ENCODE measurements at regions not wholly inside any gene's neighbourhood (a gene's known extent, or its start where the extent isn't known, plus 50 kb on each side); places are given as distances from the start of the nearest gene placed in this dataset.

DNA sequence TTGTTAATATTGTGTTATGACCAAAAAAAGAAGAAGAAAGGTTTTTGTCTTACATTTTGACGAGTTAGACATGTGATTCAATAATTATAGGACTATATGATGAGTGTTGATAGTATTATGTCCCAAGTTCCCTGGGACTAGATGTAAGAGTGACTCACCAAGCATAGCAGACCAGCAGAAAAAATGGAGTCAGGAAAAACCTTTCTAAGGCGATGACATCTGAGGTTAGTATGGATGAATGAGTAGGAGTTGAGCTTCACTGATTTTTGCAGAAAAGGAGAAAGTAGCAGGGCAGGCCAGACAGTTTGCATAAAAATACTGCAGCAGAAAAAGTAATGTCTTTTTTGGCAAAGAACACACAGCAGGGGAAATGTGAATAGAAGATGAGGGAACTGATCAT is 1041.3 kb upstream of the ADGRL4 start:
- TF ChIP-seq, protein P1, sequence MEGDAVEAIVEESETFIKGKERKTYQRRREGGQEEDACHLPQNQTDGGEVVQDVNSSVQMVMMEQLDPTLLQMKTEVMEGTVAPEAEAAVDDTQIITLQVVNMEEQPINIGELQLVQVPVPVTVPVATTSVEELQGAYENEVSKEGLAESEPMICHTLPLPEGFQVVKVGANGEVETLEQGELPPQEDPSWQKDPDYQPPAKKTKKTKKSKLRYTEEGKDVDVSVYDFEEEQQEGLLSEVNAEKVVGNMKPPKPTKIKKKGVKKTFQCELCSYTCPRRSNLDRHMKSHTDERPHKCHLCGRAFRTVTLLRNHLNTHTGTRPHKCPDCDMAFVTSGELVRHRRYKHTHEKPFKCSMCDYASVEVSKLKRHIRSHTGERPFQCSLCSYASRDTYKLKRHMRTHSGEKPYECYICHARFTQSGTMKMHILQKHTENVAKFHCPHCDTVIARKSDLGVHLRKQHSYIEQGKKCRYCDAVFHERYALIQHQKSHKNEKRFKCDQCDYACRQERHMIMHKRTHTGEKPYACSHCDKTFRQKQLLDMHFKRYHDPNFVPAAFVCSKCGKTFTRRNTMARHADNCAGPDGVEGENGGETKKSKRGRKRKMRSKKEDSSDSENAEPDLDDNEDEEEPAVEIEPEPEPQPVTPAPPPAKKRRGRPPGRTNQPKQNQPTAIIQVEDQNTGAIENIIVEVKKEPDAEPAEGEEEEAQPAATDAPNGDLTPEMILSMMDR (IDR thresholded peaks at IDR 0.05 in 8 of 11, conservative IDR thresholded peaks at IDR 0.05 in 3 of 11) = no peak
- TF ChIP-seq POLR2A (IDR thresholded peaks at IDR 0.05) = no peak
- no peak for TF ChIP-seq POLR2AphosphoS5 (IDR thresholded peaks at IDR 0.05)
